Gastrocnemius medialis (tissue), 4 donors: ENCODE measurements at regions not wholly inside any gene's neighbourhood (a gene's known extent, or its start where the extent isn't known, plus 50 kb on each side); places are given as distances from the start of the nearest gene placed in this dataset.
A peak's percentile ranks its signal among the peaks of the same experiment; 100 is the strongest.

Source experiments
- ATAC-seq, 2 donors: fragments of 150-250 bp; one replicate each; pipeline ENCODE4 v1.9.1; 2016
- DNase-seq, 2 donors: peaks; one replicate each; pipeline ENCODE4 v3.0.0-alpha.2; 2019
- H3K27ac ChIP-seq, 4 donors: fragments of 200-600 bp; sonication (generic); 1 replicate in 1 of 4; 2 replicates in 3 of 4; pipeline ENCODE4 v1.5.1; 2016 to 2018; ENCODE audit warnings: mild to moderate bottlenecking in 2 of 4, moderate library complexity in 1 of 4
- H3K27me3 ChIP-seq, 3 donors: fragments of 200-600 bp; sonication (generic) in 2 of 3; 1 replicate in 1 of 3; 2 replicates in 2 of 3; pipeline versions ENCODE4 v1.5.1 to v1.6.0; 2016 to 2019; ENCODE audit warnings: mild to moderate bottlenecking in 1 of 3, moderate library complexity in 1 of 3
- H3K36me3 ChIP-seq, 2 donors: fragments of 200-600 bp; sonication (generic) in 1 of 2; one replicate each; pipeline ENCODE4 v1.5.1; 2017 to 2018
- H3K4me1 ChIP-seq, 2 donors: fragments of 200-600 bp; sonication (generic) in 1 of 2; one replicate each; pipeline ENCODE4 v1.5.1; 2016 to 2017; ENCODE audit warnings: mild to moderate bottlenecking in 2 of 2
- H3K4me3 ChIP-seq, 4 donors: fragments of 200-600 bp; sonication (generic) in 3 of 4; 1 replicate in 1 of 4; 2 replicates in 3 of 4; pipeline ENCODE4 v1.5.1; 2016 to 2019; ENCODE audit warnings: mild to moderate bottlenecking in 2 of 4
- H3K9me3 ChIP-seq, 3 donors: fragments of 200-600 bp; sonication (generic) in 2 of 3; 1 replicate in 1 of 3; 2 replicates in 2 of 3; pipeline ENCODE4 v1.5.1; 2016 to 2019
- POLR2A ChIP-seq, 2 donors: fragments of 450-650 bp; IDR thresholded peaks; one replicate each; pipeline ENCODE4 v1.6.1; 2017; ENCODE audit warnings: antibody characterized with exemption in 2 of 2, mild to moderate bottlenecking in 2 of 2, moderate library complexity in 2 of 2
- in situ Hi-C, 4 donors: fragments of 200-750 bp; cut with MboI; loops; one replicate each; pipeline versions ENCODE4 v1.15.0 to v1.8.0; 2017; ENCODE audit warnings: low sequenced_read_pairs in 4 of 4
- intact Hi-C: fragments of 100-400 bp; cut with DNase I; formaldehyde crosslinking; loops from one replicate; pipeline ENCODE4 v1.15.1; 2023; ENCODE audit warnings: low total_unique reads
- TF ChIP-seq, protein P1 (sequence below), 5 experiments: fragments of 450-650 bp in 3 of 5; fragments of 200-600 bp in 2 of 5; sonication (generic) in 2 of 5; IDR thresholded peaks in 4 of 5; conservative IDR thresholded peaks in 1 of 5; 1 replicate in 4 of 5; 2 replicates in 1 of 5; pipeline ENCODE4 v1.5.1; 2016 to 2019; ENCODE audit warnings: antibody characterized with exemption in 5 of 5, mild to moderate bottlenecking in 3 of 5, moderate library complexity in 3 of 5

DNA sequence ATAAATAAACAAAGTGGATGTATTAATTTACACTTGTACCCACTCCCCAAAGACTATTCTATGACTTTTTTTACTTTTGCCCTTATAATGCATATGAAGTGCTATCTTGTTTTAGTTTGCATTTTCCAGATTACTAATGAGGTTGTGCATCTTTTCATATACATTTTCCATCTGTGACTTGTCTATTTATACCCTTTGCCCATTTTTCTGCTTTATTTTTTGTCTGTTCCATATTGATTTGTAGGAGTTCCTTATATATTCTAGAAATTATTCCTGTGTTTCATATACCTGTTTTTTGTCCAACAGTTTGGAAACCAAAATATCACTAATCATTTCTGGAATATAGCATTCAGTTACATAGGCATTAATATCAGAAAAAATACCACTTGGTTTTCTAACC, 54.0 kb upstream of the SLC30A5 start:
- DNase-seq (no peak), ATAC-seq (no peak)
- Histone ChIP-seq H3K27me3 (no peaks in the 10 kb centered on the region), H3K9me3 (no peaks in the 10 kb centered on the region), H3K4me3 (no peak overlapping the region), H3K27ac (no peak overlapping the region), H3K36me3 (no peaks in the 10 kb centered on the region), H3K4me1 (no peaks in the 10 kb centered on the region)
- in situ Hi-C loops (loop anchor here in 2 of 4 donors (10.0 kb wide), 2 partner anchors 295 to 325 kb away; partner anchors contain the start of genes AK6 (in 1 of the 2), CCDC125 (in 1 of the 2), RAD17 (in 1 of the 2) and TAF9 (in 1 of the 2)), intact Hi-C loops (no loop called here)
- TF ChIP-seq, protein P1, sequence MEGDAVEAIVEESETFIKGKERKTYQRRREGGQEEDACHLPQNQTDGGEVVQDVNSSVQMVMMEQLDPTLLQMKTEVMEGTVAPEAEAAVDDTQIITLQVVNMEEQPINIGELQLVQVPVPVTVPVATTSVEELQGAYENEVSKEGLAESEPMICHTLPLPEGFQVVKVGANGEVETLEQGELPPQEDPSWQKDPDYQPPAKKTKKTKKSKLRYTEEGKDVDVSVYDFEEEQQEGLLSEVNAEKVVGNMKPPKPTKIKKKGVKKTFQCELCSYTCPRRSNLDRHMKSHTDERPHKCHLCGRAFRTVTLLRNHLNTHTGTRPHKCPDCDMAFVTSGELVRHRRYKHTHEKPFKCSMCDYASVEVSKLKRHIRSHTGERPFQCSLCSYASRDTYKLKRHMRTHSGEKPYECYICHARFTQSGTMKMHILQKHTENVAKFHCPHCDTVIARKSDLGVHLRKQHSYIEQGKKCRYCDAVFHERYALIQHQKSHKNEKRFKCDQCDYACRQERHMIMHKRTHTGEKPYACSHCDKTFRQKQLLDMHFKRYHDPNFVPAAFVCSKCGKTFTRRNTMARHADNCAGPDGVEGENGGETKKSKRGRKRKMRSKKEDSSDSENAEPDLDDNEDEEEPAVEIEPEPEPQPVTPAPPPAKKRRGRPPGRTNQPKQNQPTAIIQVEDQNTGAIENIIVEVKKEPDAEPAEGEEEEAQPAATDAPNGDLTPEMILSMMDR (IDR thresholded peaks at IDR 0.05 in 4 of 5, conservative IDR thresholded peaks at IDR 0.05 in 1 of 5) = no peak
- TF ChIP-seq POLR2A (IDR thresholded peaks at IDR 0.05) = no peak

DNA sequence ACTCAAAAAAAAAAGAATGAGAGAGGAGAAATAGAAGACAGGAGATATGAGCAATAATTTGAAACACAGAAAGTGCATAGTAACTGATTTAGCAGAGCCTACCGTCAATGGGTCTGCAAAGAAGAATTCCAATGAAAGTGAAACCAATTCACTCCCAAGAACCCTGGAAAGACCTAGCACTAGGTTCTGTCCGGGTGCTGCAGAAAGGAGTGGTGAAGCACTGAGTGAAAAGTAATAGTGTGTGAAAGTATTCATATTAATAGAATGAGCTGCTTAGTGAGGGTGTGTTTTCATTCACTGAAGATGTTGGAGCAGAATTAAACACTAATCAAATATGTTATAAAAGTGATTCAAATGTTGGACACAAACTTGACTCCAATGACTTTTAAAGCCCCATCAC, 51.3 kb upstream of the SLC30A5 start:
- H3K9me3 ChIP-seq = no peaks in the 10 kb centered on the region
- ATAC-seq (peak in 1 of 2 donors; percentile 37), DNase-seq (no peak)
- peak overlapping the region in 3 of 4 donors; percentile 65 to 77 (median 68) for H3K27ac ChIP-seq
- no peaks in the 10 kb centered on the region for H3K27me3 ChIP-seq
- intact Hi-C loops (loop anchor here (2.0 kb wide), 3 partner anchors 52 to 326 kb away; partner anchors contain the start of genes AK6, CCDC125, RAD17 and SLC30A5), in situ Hi-C loops (loop anchor here in 2 of 4 donors (10.0 kb wide), 2 partner anchors 292 to 322 kb away; partner anchors contain the start of genes AK6 (in 1 of the 2), CCDC125 (in 1 of the 2), RAD17 (in 1 of the 2) and TAF9 (in 1 of the 2))
- peak overlapping the region in 1 of 4 donors; percentile 57 for H3K4me3 ChIP-seq
- TF ChIP-seq, protein P1 (IDR thresholded peaks at IDR 0.05 in 4 of 5, conservative IDR thresholded peaks at IDR 0.05 in 1 of 5) = no peak
- no peak for TF ChIP-seq POLR2A (IDR thresholded peaks at IDR 0.05)
- H3K4me1 ChIP-seq = no peaks in the 10 kb centered on the region
- no peaks in the 10 kb centered on the region for H3K36me3 ChIP-seq

DNA sequence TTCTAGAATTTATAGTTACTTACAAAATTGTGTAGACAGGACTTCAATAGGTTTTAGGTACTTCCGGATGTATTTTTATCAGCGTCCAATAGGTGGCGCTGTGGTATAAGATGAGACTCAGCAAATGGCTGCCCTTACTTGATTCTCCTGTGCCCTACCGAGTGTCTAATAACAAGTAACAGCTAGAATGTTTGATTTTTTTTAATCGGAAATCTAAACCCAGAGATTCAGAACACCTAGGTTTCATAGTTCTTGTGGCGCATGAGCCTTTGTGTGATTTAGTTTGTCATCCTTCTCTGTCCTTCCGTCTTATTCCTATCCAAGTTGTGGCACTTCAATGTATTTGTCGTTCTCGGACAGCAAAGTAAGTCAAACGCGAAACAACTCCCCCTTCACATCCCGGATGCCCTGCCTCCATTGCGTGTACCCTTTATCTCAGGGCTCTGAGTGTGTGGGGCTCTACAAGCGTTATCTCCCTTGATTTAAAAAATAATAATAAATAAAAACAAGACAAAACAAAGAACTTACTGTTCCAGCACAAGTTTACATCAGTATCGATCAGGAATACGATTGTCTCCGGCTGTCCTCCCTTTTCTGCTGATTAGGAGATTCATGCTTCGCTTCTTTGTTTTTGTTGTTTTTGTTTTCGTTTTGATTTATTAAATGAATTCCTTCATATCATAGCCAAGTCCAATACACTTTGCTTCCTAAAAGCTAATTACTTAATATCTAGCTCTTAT, 50.7 kb upstream of the SLC30A5 start:
- no peaks in the 10 kb centered on the region for H3K4me1 ChIP-seq
- H3K4me3 ChIP-seq = peak overlapping the region; percentile 50 to 69 (median 58)
- TF ChIP-seq, protein P1 (IDR thresholded peaks at IDR 0.05 in 4 of 5, conservative IDR thresholded peaks at IDR 0.05 in 1 of 5) = peak; percentile 77 to 85 (median 82)
- no peak for TF ChIP-seq POLR2A (IDR thresholded peaks at IDR 0.05)
- peak; percentile 61 to 69 for DNase-seq
- no peaks in the 10 kb centered on the region for H3K27me3 ChIP-seq
- H3K9me3 ChIP-seq = no peaks in the 10 kb centered on the region
- H3K27ac ChIP-seq = peak overlapping the region; percentile 65 to 77 (median 68)
- peak; percentile 97 for ATAC-seq
- H3K36me3 ChIP-seq = no peaks in the 10 kb centered on the region
- in situ Hi-C loops (loop anchor here in 2 of 4 donors (10.0 kb wide), 2 partner anchors 292 to 322 kb away; partner anchors contain the start of genes AK6 (in 1 of the 2), CCDC125 (in 1 of the 2), RAD17 (in 1 of the 2) and TAF9 (in 1 of the 2)), intact Hi-C loops (loop anchor here (2.0 kb wide), 3 partner anchors 52 to 326 kb away; partner anchors contain the start of genes AK6, CCDC125, RAD17 and SLC30A5)

DNA sequence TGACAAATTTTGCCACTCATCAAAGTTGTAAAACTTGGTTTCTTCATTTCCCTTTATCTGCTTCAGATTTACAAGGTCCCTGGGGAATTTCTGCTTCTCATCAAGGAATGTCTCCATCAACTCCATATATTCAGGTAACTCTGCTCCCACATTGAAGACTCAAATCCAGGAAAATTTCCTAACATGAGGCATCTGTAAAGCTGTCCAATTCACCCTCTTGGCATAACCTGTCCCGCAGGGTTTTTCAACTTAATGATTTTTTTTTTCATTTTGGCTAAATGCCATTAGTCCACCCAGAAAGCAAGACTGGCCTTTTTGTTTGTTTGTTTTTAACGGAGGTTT, 50.2 kb upstream of the SLC30A5 start:
- Histone ChIP-seq H3K36me3 (no peaks in the 10 kb centered on the region), H3K4me3 (peak overlapping the region; percentile 50 to 69 (median 58)), H3K4me1 (no peaks in the 10 kb centered on the region), H3K27ac (peak overlapping the region in 1 of 4 donors; percentile 77), H3K9me3 (no peaks in the 10 kb centered on the region), H3K27me3 (no peaks in the 10 kb centered on the region)
- DNase-seq (no peak), ATAC-seq (no peak)
- intact Hi-C loops = loop anchor here (2.0 kb wide), 3 partner anchors 51 to 325 kb away; partner anchors contain the start of genes AK6, CCDC125, RAD17 and SLC30A5
- TF ChIP-seq POLR2A (IDR thresholded peaks at IDR 0.05) = no peak
- TF ChIP-seq, protein P1 (IDR thresholded peaks at IDR 0.05 in 4 of 5, conservative IDR thresholded peaks at IDR 0.05 in 1 of 5) = no peak
- in situ Hi-C loops = loop anchor here in 2 of 4 donors (10.0 kb wide), 2 partner anchors 291 to 321 kb away; partner anchors contain the start of genes AK6 (in 1 of the 2), CCDC125 (in 1 of the 2), RAD17 (in 1 of the 2) and TAF9 (in 1 of the 2)
